G401.6 (cell line): ENCODE measurements at regions not wholly inside any gene's neighbourhood (a gene's known extent, or its start where the extent isn't known, plus 50 kb on each side); places are given as distances from the start of the nearest gene placed in this dataset.

Source experiments
- FAIRE-seq: peaks from 2 replicates; lab custom pipeline; 2012; peaks lifted over from hg19 to GRCh38; lab: Jason Lieb, UNC

GRCh38 chr5:114174131-114174530 lies 187.7 kb upstream of the KCNN2 start:
- FAIRE-seq, result no peak

- no peak for FAIRE-seq
Observed at GRCh38 chr5:114174837-114175236, 187.0 kb upstream of the KCNN2 start.

DNA sequence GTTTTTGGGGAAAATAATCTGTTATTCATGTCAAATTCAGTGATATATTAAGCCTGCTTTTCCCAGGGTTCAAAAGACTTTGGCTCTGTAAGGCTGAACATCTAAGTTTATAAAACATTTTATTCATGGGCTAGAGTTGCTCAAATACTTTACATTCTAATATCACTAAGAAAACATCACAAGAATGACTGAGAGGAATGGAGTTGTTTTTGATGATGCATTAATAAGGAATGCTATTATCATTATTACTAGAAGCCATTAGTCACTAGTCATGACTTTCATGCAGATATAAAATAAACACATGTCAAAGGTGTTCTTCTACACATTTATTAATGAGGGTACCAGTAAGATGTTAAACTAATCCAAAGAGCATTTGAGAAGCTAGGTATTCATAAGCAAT lies 185.5 kb upstream of the KCNN2 start:
- FAIRE-seq, result no peak

DNA sequence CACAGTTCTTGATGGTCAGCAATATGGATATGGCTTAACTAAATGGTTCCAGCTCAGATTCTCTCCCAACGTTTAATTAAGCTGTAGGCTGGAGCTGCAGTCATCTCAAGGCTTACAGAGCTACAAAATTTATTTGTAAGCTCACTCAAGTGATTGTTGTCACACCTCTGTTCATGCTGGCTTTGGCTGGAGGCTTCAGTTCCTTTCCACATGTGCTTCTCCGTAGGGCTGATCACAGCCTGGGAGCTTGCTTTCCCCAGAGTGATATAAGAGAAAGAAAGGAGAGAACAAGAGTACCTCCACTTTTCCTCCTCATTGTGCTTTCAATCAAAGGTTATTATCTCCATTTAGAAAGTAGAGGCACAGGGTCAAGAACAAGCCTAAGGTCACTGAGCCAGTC lies 182.7 kb upstream of the KCNN2 start:
- FAIRE-seq, result no peak

GRCh38 chr5:114184006-114184405 lies 177.9 kb upstream of the KCNN2 start:
- FAIRE-seq, result no peak

DNA sequence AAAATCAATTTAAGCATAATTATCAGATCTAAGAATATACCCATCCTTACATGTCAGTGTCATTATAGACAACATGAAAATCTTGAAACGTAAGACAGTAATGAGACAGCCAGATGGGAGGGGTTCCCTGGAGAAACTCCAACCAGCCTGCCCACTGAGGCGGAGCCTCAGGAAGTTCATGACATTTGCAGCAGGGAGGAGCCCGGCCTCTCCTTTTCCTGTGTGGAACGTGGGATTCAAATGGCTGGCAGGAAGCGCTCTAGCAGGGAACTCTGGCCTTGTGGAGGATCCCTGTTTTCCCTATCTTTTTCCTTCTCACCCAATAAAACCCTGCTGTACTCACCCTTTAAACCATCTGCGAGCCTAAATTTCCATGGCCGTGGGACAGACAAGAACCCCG lies 176.6 kb upstream of the KCNN2 start:
- FAIRE-seq, result no peak

DNA sequence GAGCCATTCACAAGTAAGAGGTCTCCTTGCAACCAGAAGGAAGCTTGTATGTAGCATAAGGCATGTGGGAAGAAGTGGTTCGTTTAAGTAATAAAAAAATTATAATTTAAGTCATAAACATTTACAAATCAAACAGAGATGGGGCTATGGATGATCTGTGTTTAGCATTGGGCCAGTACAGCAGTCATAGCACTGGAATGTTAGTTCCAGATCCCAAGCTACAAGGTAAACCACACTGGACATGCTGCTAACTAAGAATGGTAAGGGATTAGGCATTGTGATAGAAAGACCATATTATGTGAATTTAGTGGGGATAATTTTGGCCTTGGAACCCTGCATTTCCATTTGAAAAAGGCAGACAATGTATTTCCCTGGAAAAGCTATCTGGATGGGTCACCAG lies 170.4 kb upstream of the KCNN2 start:
- FAIRE-seq, result no peak

DNA sequence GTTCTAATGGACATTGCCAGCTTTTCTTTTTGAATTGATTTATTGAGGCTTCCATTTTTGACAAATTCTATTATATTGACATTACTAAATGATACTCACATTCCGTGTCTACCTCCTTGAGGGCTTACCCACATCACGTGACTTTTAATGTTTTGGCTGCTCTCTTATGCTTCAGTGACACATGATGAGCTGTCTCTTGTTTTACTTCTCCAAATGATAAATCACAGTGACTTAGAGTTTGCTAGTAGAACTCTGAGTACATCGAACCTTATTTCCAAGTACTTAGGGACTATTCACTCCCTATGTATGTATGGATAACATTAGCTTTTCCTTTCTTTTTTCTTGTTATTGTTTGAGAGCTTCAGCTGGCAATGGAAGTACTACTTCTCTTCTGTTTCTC lies 169.8 kb upstream of the KCNN2 start:
- no peak for FAIRE-seq

GRCh38 chr5:114201332-114201731 lies 160.5 kb upstream of the KCNN2 start:
- FAIRE-seq, result no peak

- no peak for FAIRE-seq
Observed at GRCh38 chr5:114204923-114205322, 156.9 kb upstream of the KCNN2 start.

DNA sequence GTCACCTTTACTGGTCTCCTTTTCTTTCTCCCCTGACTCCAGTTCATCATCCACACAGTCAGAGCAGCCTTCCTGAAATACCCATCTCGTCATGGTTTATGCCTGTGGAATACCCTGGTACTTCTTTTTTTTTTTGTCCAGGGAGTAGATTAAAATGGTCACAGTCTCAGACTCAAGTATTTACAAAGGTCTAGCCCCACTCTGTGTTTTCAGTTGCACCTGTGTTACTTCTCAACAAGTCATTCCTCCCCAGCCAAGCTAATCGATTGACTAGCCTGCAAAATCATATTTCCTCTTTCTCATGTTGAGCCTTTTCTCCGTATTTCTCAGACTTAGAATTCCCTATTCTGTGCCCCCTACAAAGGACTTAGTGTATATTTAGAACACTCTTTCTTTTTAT lies 155.2 kb upstream of the KCNN2 start:
- FAIRE-seq, result no peak

- no peak for FAIRE-seq
Observed at GRCh38 chr5:114207615-114208014, 154.3 kb upstream of the KCNN2 start.

GRCh38 chr5:114208120-114208519 lies 153.8 kb upstream of the KCNN2 start:
- no peak for FAIRE-seq

- FAIRE-seq, result no peak
Observed at GRCh38 chr5:114208588-114208987, 153.3 kb upstream of the KCNN2 start.

- no peak for FAIRE-seq
Observed at GRCh38 chr5:114210662-114211061, 151.2 kb upstream of the KCNN2 start.

- FAIRE-seq, result no peak
Observed at GRCh38 chr5:114221807-114222206, 140.1 kb upstream of the KCNN2 start.

- no peak for FAIRE-seq
Observed at GRCh38 chr5:114223866-114224265, 138.0 kb upstream of the KCNN2 start.

GRCh38 chr5:114237766-114238165 lies 124.1 kb upstream of the KCNN2 start:
- no peak for FAIRE-seq

- no peak for FAIRE-seq
Observed at GRCh38 chr5:114238771-114239313, 123.0 kb upstream of the KCNN2 start.

- no peak for FAIRE-seq
Observed at GRCh38 chr5:114243281-114243971, 118.4 kb upstream of the KCNN2 start.

- no peak for FAIRE-seq
Observed at GRCh38 chr5:114243972-114244317, 117.9 kb upstream of the KCNN2 start.

DNA sequence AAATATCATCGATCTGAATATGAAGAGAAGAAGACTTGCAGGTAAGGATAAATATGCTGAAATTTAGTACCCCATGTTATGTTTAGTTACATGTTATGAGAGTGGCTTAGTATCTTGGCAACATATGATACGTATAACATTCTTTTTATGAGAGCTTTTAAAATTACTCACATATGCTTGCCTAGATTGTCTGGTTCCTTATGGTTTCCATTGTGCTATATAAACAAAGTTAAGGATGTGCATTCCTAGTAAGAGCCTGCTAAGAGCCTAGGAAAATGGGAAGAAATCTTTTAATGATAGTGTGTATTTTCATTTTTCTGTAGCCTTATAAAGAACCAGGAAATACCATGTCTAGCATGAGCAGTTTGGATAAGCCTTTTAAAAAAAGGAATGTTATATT lies 112.0 kb upstream of the KCNN2 start:
- no peak for FAIRE-seq

GRCh38 chr5:114250536-114250935 lies 111.3 kb upstream of the KCNN2 start:
- no peak for FAIRE-seq

DNA sequence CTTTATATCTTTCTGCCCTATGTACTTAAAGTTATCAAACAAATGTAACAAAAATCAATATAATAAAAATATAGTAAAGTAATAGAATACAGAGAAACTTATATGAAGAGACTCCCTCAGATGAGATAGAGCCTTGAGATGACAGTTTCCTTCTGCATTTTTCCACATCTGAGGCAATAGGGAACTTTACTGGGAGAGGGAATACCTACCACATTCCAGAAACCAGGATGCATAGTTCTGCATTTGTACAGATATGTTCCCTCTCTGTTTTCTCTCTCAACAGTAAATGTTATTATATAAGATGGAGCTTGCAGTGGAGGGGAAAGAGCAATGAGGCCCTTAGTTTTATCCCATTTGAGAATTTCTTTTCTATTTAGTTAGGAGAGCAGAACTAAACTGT lies 109.6 kb upstream of the KCNN2 start:
- FAIRE-seq, result no peak

DNA sequence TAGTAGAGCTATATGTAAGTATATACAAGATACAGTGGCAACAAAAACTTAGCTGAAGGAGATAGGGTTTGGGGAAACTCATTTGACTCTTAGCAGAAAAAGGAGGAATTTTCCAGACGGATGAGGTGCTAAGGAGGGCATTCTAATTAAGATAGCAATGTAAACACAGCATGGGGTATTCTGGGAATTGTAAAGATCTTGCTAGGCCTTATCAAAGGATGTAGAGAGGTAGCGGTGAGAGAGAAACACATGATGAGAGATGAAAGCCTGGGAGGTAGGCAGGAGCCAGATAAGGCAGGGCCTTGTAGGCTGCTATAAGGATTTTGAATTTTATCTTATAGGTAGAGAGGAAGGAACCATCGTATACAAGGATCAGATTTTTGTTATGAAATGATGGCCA lies 106.6 kb upstream of the KCNN2 start:
- no peak for FAIRE-seq
